ENCODE measurements at regions not wholly inside any gene's neighbourhood (a gene's known extent, or its start where the extent isn't known, plus 50 kb on each side); places are given as distances from the start of the nearest gene placed in this dataset.

DNA sequence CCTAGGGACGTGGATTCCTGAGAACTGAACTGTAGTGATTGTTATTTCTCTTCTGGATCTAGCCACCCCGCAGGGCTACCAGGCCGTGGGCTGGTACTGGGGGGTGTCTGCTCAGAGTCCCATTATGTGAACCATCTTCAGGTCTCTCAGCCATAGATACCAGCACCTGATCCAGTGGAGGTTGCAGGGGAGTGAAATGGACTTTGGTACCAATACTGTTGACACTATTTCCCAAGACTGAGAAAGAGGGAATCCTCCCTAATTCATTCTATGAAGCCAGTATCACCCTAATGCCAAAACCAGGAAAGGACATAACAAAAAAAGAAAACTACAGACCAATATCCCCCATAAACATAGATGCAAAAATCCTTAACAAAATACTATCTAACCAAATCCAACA lies 237.0 kb upstream of the AGTR1 start:
- ChIA-PET CTCF (no interaction called here), POLR2A (ENCODE audit: low non-redundant PET) (no interaction called here)
- H3K27ac ChIP-seq (ENCODE audit: low read depth, low read length, poor library complexity, severe bottlenecking), result no peak overlapping the region
- no peak for TF ChIP-seq EZH2 (IDR thresholded peaks at IDR 0.05; ENCODE audit: borderline replicate concordance, low read depth, low read length, poor library complexity, severe bottlenecking)
- TF ChIP-seq, protein P1, sequence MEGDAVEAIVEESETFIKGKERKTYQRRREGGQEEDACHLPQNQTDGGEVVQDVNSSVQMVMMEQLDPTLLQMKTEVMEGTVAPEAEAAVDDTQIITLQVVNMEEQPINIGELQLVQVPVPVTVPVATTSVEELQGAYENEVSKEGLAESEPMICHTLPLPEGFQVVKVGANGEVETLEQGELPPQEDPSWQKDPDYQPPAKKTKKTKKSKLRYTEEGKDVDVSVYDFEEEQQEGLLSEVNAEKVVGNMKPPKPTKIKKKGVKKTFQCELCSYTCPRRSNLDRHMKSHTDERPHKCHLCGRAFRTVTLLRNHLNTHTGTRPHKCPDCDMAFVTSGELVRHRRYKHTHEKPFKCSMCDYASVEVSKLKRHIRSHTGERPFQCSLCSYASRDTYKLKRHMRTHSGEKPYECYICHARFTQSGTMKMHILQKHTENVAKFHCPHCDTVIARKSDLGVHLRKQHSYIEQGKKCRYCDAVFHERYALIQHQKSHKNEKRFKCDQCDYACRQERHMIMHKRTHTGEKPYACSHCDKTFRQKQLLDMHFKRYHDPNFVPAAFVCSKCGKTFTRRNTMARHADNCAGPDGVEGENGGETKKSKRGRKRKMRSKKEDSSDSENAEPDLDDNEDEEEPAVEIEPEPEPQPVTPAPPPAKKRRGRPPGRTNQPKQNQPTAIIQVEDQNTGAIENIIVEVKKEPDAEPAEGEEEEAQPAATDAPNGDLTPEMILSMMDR (conservative IDR thresholded peaks at IDR 0.05; ENCODE audit: low read depth, low read length), result no peak
- no peak for DNase-seq (ENCODE audit: low spot score)
- H3K4me3 ChIP-seq (ENCODE audit: low read depth, low read length, poor library complexity, severe bottlenecking), result no peak overlapping the region
- no peaks in the 10 kb centered on the region for H3K36me3 ChIP-seq (ENCODE audit: insufficient read depth, low read length, poor library complexity, severe bottlenecking)
- H3K27me3 ChIP-seq (replicated peaks; ENCODE audit: insufficient read depth, low read depth, low read length, poor library complexity), result no peaks in the 10 kb centered on the region
- no peaks in the 10 kb centered on the region for H3K4me1 ChIP-seq (ENCODE audit: insufficient read depth, low read length, poor library complexity, severe bottlenecking)
- no TSS peak for BruUV-seq (replicated peaks)
- no peaks in the 10 kb centered on the region for H3K9me3 ChIP-seq (ENCODE audit: low read depth, low read length, poor library complexity, severe bottlenecking)
- intact Hi-C loops (cut with micrococcal nuclease; ENCODE audit: unreplicated experiment), result loop anchor here (10.0 kb wide), 1 partner anchor 484 kb away; no protein-coding TSS in a partner anchor

DNA sequence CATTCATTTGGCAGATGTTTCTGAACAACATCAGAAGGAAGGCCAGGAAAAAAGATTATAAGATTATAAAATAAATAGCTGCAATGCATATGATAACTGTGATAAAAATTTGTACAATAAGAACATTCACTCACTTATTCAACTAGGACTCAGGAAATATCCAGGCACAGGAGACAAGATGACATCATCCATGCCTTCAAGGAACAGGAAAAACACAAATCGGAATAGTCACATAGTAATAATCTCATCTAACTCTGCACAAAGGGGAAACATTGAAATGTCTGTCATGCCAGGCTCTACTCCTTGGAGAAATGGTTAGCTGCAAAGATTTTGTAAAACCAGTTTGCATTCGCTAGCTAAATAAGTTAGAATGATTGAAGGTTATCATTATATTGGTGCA lies 233.5 kb upstream of the AGTR1 start:
- ChIA-PET POLR2A (ENCODE audit: low non-redundant PET) (no interaction called here), CTCF (no interaction called here)
- DNase-seq (ENCODE audit: low spot score), result no peak

DNA sequence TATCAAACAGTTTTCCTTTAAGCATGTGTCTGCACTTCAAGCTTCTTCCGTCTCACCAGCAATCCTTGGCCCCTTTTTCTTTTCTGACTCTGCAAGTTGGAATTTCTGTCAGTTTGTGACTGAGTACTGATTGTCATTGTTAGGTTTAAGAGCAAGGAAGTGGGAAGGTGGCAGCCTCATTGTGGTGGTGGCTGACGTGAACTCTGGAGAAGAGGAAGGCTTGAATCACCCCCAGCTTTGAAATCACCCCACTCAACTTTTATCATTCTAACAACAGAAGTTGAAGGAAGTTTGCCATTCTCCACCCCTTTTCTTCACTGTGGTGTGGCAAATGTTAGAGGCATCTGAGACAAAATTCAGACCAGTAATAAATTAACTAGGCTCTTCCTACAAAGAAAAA lies 231.6 kb upstream of the AGTR1 start:
- no peak overlapping the region for H3K27ac ChIP-seq (ENCODE audit: low read depth, low read length, poor library complexity, severe bottlenecking)
- TF ChIP-seq, protein P1 (conservative IDR thresholded peaks at IDR 0.05; ENCODE audit: low read depth, low read length), result no peak
- no peak for TF ChIP-seq EZH2 (IDR thresholded peaks at IDR 0.05; ENCODE audit: borderline replicate concordance, low read depth, low read length, poor library complexity, severe bottlenecking)
- intact Hi-C loops (cut with micrococcal nuclease; ENCODE audit: unreplicated experiment), result loop anchor here (10.0 kb wide), 1 partner anchor 479 kb away; no protein-coding TSS in a partner anchor
- no TSS peak for BruUV-seq (replicated peaks)
- H3K9me3 ChIP-seq (ENCODE audit: low read depth, low read length, poor library complexity, severe bottlenecking), result no peaks in the 10 kb centered on the region
- no peaks in the 10 kb centered on the region for H3K36me3 ChIP-seq (ENCODE audit: insufficient read depth, low read length, poor library complexity, severe bottlenecking)
- POLR2A ChIA-PET (ENCODE audit: low non-redundant PET), result no interaction called here
- H3K27me3 ChIP-seq (replicated peaks; ENCODE audit: insufficient read depth, low read depth, low read length, poor library complexity), result no peaks in the 10 kb centered on the region
- CTCF ChIA-PET, result no interaction called here
- no peaks in the 10 kb centered on the region for H3K4me1 ChIP-seq (ENCODE audit: insufficient read depth, low read length, poor library complexity, severe bottlenecking)
- DNase-seq (ENCODE audit: low spot score), result no peak
- no peak overlapping the region for H3K4me3 ChIP-seq (ENCODE audit: low read depth, low read length, poor library complexity, severe bottlenecking)

More for the DNA sequence above, 233.5 kb upstream of the AGTR1 start:
- Histone ChIP-seq H3K4me3 (ENCODE audit: low read depth, low read length, poor library complexity, severe bottlenecking) (no peak overlapping the region), H3K4me1 (ENCODE audit: insufficient read depth, low read length, poor library complexity, severe bottlenecking) (no peaks in the 10 kb centered on the region), H3K36me3 (ENCODE audit: insufficient read depth, low read length, poor library complexity, severe bottlenecking) (no peaks in the 10 kb centered on the region), H3K27ac (ENCODE audit: low read depth, low read length, poor library complexity, severe bottlenecking) (no peak overlapping the region), H3K9me3 (ENCODE audit: low read depth, low read length, poor library complexity, severe bottlenecking) (no peaks in the 10 kb centered on the region), H3K27me3 (replicated peaks; ENCODE audit: insufficient read depth, low read depth, low read length, poor library complexity) (no peaks in the 10 kb centered on the region)
- TF ChIP-seq, protein P1 (conservative IDR thresholded peaks at IDR 0.05; ENCODE audit: low read depth, low read length), result no peak
- TF ChIP-seq EZH2 (IDR thresholded peaks at IDR 0.05; ENCODE audit: borderline replicate concordance, low read depth, low read length, poor library complexity, severe bottlenecking), result no peak
- no TSS peak for BruUV-seq (replicated peaks)
- intact Hi-C loops (cut with micrococcal nuclease; ENCODE audit: unreplicated experiment), result loop anchor here (10.0 kb wide), 1 partner anchor 481 kb away; no protein-coding TSS in a partner anchor

Data from A673 (cell line).